Retina (tissue), 1 donor: ENCODE measurements at regions not wholly inside any gene's neighbourhood (a gene's known extent, or its start where the extent isn't known, plus 50 kb on each side); places are given as distances from the start of the nearest gene placed in this dataset.

Source experiments
- DNase-seq: peaks from one replicate; pipeline ENCODE4 v3.0.0-alpha.2; 2016

GRCh38 chr15:69853544-69853951, 244.2 kb downstream of the TLE3 start:
- DNase-seq: peak; percentile 40

- peak; percentile 42 for DNase-seq
Measured at GRCh38 chr15:69854001-69854400, 243.7 kb downstream of the TLE3 start.

GRCh38 chr15:69854521-69855181, 243.1 kb downstream of the TLE3 start:
- no peak for DNase-seq

GRCh38 chr15:69855258-69856000, 242.3 kb downstream of the TLE3 start:
- peak; percentile 57 for DNase-seq

GRCh38 chr15:69857250-69857649, 240.5 kb downstream of the TLE3 start:
- no peak for DNase-seq

GRCh38 chr15:69857686-69858391, 239.9 kb downstream of the TLE3 start:
- DNase-seq: no peak

GRCh38 chr15:69858456-69858855, 239.3 kb downstream of the TLE3 start:
- DNase-seq: no peak

- no peak for DNase-seq
Measured at GRCh38 chr15:69859866-69860265, 237.9 kb downstream of the TLE3 start.

GRCh38 chr15:69860321-69860720, 237.4 kb downstream of the TLE3 start:
- DNase-seq: peak; percentile 68

GRCh38 chr15:69860921-69861320, 236.8 kb downstream of the TLE3 start:
- peak; percentile 64 for DNase-seq

GRCh38 chr15:69861331-69862171, 236.2 kb downstream of the TLE3 start:
- no peak for DNase-seq

- DNase-seq: no peak
Measured at GRCh38 chr15:69862540-69862939, 235.2 kb downstream of the TLE3 start.

- no peak for DNase-seq
Measured at GRCh38 chr15:69863446-69863845, 234.3 kb downstream of the TLE3 start.

- DNase-seq: no peak
Measured at GRCh38 chr15:69865369-69865768, 232.3 kb downstream of the TLE3 start.

GRCh38 chr15:69868756-69869155, 229.0 kb downstream of the TLE3 start:
- no peak for DNase-seq

GRCh38 chr15:69869291-69869690, 228.4 kb downstream of the TLE3 start:
- DNase-seq: no peak

GRCh38 chr15:69869881-69870505, 227.7 kb downstream of the TLE3 start:
- DNase-seq: no peak

- no peak for DNase-seq
Measured at GRCh38 chr15:69871511-69872134, 226.1 kb downstream of the TLE3 start.

- DNase-seq: no peak
Measured at GRCh38 chr15:69873807-69874206, 223.9 kb downstream of the TLE3 start.

GRCh38 chr15:69874321-69874720, 223.4 kb downstream of the TLE3 start:
- DNase-seq: no peak

- DNase-seq: peak; percentile 73
Measured at GRCh38 chr15:69876064-69876940, 221.4 kb downstream of the TLE3 start.
